ENCODE measurements at regions not wholly inside any gene's neighbourhood (a gene's known extent, or its start where the extent isn't known, plus 50 kb on each side); places are given as distances from the start of the nearest gene placed in this dataset.

- Histone ChIP-seq H4K20me1 (ENCODE audit: insufficient read depth, low read length) (no peaks in the 10 kb centered on the region), H3K9me3 (ENCODE audit: low read length) (no peaks in the 10 kb centered on the region), H3K27me3 (ENCODE audit: control insufficient read depth in 1 of 2, insufficient read depth in 2 of 2, low read length in 2 of 2) (peaks cover 4 to 52% of the 10 kb centered on the region in 2 experiments), H3K9ac (ENCODE audit: insufficient read depth, low read depth, low read length) (no peak overlapping the region), H3K79me2 (ENCODE audit: insufficient read depth, low read length) (no peaks in the 10 kb centered on the region), H3K27ac (ENCODE audit: extremely low read length, insufficient read depth, low read length) (no peak overlapping the region), H2AFZ (ENCODE audit: low read length) (no peak overlapping the region), H3K4me2 (ENCODE audit: low read depth, low read length) (no peak overlapping the region), H3K4me3 (replicated peaks in 1 of 3; ENCODE audit: insufficient read depth in 1 of 3, low read depth in 2 of 3, low read length in 3 of 3) (no peak overlapping the region), H3K36me3 (replicated peaks in 1 of 2; ENCODE audit: control insufficient read depth in 1 of 2, insufficient read depth in 2 of 2, low read length in 2 of 2) (no peaks in the 10 kb centered on the region), H3K4me1 (ENCODE audit: insufficient read depth, low read length) (0 out of 2 replicates have a peak, but pooled peaks cover under 1% of the 10 kb centered on the region)
- no TSS peak for BruUV-seq (replicated peaks)
- DNase-seq (ENCODE audit: low spot score) = no peak
- ATAC-seq = no peak
- in situ Hi-C loops (cut with HindIII; ENCODE audit: extremely low pct_ligation_motif_present, low pct_unique_long_range_greater_than_20kb) (no loop called here), intact Hi-C loops (cut with micrococcal nuclease; ENCODE audit: unreplicated experiment) (no loop called here)
- FAIRE-seq = no peak
- 40% methylated on average over 23 of the region's 23 CpGs for WGBS (ENCODE audit: low lambda C conversion rate)
- ChIA-PET CTCF (ENCODE audit: low intra/inter-chr PET ratio, low total read pairs) (no interaction called here), POLR2A (no interaction called here)
- TF ChIP-seq KAT8 (CRISPR knock-in tag; IDR thresholded peaks at IDR 0.05) (no peak), ZMYM2 (CRISPR knock-in tag; IDR thresholded peaks at IDR 0.05) (no peak), MTF1 (CRISPR knock-in tag; IDR thresholded peaks at IDR 0.05) (no peak), NFKBIZ (CRISPR knock-in tag; IDR thresholded peaks at IDR 0.05) (no peak), ZFP91 (CRISPR knock-in tag; IDR thresholded peaks at IDR 0.05; ENCODE audit: borderline replicate concordance) (no peak), MAX (IDR thresholded peaks at IDR 0.05) (no peak), NCOA5 (CRISPR knock-in tag; IDR thresholded peaks at IDR 0.05) (no peak), ZNF616 (CRISPR knock-in tag; IDR thresholded peaks at IDR 0.05; ENCODE audit: low read depth) (no peak), AKNA (CRISPR knock-in tag; IDR thresholded peaks at IDR 0.05; ENCODE audit: borderline replicate concordance) (no peak), AGO2 (optimal IDR thresholded peaks at IDR 0.05; ENCODE audit: low read depth, low read length) (no peak), ZNF546 (CRISPR knock-in tag; conservative IDR thresholded peaks at IDR 0.05) (no peak), ZNF224 (CRISPR knock-in tag; IDR thresholded peaks at IDR 0.05) (no peak)
- TF ChIP-seq, protein P1, sequence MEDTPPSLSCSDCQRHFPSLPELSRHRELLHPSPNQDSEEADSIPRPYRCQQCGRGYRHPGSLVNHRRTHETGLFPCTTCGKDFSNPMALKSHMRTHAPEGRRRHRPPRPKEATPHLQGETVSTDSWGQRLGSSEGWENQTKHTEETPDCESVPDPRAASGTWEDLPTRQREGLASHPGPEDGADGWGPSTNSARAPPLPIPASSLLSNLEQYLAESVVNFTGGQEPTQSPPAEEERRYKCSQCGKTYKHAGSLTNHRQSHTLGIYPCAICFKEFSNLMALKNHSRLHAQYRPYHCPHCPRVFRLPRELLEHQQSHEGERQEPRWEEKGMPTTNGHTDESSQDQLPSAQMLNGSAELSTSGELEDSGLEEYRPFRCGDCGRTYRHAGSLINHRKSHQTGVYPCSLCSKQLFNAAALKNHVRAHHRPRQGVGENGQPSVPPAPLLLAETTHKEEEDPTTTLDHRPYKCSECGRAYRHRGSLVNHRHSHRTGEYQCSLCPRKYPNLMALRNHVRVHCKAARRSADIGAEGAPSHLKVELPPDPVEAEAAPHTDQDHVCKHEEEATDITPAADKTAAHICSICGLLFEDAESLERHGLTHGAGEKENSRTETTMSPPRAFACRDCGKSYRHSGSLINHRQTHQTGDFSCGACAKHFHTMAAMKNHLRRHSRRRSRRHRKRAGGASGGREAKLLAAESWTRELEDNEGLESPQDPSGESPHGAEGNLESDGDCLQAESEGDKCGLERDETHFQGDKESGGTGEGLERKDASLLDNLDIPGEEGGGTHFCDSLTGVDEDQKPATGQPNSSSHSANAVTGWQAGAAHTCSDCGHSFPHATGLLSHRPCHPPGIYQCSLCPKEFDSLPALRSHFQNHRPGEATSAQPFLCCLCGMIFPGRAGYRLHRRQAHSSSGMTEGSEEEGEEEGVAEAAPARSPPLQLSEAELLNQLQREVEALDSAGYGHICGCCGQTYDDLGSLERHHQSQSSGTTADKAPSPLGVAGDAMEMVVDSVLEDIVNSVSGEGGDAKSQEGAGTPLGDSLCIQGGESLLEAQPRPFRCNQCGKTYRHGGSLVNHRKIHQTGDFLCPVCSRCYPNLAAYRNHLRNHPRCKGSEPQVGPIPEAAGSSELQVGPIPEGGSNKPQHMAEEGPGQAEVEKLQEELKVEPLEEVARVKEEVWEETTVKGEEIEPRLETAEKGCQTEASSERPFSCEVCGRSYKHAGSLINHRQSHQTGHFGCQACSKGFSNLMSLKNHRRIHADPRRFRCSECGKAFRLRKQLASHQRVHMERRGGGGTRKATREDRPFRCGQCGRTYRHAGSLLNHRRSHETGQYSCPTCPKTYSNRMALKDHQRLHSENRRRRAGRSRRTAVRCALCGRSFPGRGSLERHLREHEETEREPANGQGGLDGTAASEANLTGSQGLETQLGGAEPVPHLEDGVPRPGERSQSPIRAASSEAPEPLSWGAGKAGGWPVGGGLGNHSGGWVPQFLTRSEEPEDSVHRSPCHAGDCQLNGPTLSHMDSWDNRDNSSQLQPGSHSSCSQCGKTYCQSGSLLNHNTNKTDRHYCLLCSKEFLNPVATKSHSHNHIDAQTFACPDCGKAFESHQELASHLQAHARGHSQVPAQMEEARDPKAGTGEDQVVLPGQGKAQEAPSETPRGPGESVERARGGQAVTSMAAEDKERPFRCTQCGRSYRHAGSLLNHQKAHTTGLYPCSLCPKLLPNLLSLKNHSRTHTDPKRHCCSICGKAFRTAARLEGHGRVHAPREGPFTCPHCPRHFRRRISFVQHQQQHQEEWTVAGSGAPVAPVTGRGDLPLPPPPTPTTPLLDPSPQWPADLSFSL (CRISPR knock-in tag; IDR thresholded peaks at IDR 0.05) = no peak
These were observed 386.7 kb downstream of the BRD1 start for GRCh38 chr22:49440931-49441330.

Measured in HepG2 (cell line).